CD4-positive, alpha-beta T cell treated with Interleukin-6 at 100 ng/mL for 8 hours (primary cell): ENCODE measurements at regions not wholly inside any gene's neighbourhood (a gene's known extent, or its start where the extent isn't known, plus 50 kb on each side); places are given as distances from the start of the nearest gene placed in this dataset.
"Not testable (repeated sequence)": the region's sequence is repeated elsewhere in the genome, so short reads cannot be mapped to it uniquely, and the experiment has no call there.

ENCODE experiments used
- DNase-seq: peaks from one replicate; pipeline ENCODE4 v3.0.0-alpha.2; 2020; ENCODE audit warnings: mixed read lengths, low spot score

GRCh38 chr9:41839786-41840185 is 289.4 kb downstream of the CNTNAP3B start:
- DNase-seq, result not testable (repeated sequence)

- DNase-seq, result not testable (repeated sequence)
Observed at GRCh38 chr9:41838953-41839352, 290.3 kb downstream of the CNTNAP3B start.

DNA sequence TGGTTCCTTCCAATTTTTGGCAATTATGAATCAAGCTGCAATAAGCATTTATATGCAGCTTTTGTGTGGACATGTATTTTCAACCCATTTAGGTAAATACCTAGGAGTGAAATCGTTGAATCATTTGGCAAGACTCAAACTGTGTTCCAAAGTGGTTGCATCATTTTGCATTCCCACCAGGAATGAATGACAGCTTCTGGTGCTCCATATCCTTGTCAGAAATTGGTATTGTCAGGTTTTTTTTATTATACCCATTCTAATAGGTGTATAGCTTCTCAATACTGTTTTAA is 290.7 kb downstream of the CNTNAP3B start:
- not testable (repeated sequence) for DNase-seq

DNA sequence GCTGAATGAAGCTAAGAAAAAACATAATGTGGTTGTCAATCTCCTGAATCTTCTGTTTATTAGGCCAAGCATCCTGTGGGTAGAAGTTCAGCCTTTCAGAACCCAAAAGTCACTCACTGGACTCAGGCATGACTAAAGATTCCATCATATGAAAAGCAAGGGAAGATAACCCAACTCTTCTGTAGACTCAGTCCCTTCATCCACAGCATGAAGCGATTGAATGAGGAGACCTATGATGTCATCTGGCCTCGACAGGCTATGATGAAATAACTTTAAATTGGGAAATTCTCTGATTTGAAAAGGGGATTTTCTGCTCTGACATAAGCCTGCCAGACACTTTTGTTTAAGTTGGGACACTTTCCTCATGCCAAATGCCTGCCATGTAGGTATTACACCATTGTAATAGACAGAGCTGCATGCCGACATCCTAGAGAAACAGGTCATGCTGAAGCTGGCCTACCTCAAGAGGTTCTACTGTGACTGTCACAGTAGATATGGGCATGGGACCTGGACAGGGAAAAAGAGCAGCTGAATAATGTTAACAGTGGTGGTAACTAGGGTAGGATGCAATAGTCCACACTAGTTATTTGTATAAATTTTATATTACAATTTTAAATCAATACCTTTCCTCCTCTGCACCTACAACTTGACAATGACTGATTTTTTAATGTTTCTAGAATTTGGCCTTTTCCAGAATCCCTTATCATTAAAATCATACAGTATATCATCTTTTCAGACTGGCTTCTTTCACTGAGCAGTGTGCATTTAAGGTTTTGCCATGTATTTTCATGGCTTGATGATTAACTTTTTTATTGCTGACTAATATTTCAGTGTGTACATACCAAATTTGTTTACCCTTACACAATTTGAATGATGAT is 291.3 kb downstream of the CNTNAP3B start:
- not testable (repeated sequence) for DNase-seq

DNA sequence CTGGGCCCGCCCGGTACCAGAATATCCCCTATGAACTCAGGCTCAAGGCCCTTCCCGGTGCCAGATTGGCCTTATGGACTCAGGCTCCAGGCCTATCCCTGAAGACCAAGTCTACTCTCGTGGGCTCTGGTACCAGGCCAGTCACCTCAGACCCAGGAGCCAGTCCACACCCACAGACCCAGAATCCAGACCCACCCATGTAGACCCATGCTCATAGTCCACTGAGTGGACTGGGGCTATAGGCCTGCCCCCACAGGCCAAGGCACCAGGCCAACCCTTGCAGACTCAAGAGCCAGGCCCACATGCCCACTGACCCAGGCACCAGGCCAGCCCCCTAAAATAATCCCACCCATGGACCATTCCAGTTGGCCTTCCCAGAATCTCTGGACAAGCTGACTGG is 296.1 kb downstream of the CNTNAP3B start:
- DNase-seq, result not testable (repeated sequence)

DNA sequence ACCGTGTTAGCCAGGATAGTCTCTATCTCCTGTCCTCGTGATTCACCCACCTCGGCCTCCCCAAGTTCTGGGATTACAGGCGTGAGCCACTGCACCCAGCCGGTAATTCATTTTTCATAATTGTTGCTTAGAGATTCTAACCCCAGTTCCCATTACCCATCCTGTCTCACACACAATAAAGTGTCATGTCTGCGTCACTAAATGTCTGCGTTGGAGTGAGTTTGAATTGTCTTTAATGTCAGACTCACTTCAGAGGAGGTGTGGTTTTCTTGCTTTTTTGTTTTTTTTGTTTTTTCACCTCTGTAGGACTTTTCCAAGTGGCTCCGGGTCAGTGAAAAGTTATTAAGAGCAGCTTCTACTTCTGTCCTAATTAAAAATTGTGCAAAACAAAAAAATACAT is 304.5 kb downstream of the CNTNAP3B start:
- not testable (repeated sequence) for DNase-seq

- not testable (repeated sequence) for DNase-seq
Observed at GRCh38 chr9:41802706-41803105, 326.5 kb downstream of the CNTNAP3B start.

DNA sequence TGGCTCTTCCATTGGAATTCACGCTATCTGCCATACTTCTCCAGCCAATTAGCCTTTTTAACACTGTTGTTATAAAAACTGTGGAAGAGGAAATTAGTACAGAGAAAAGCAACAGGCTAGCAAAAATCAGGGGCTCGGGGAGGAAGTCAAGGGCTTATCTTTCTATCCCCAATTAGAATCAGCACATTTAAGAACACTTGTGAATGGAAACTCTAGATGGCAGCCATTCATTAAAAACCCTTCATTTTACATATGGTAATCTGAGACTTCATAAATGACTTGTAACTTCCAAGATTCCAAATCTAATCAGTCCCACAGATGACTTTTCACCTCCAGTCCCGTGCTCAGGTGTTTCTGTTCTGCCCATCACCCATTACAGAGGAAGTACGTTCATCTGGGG is 330.5 kb downstream of the CNTNAP3B start:
- DNase-seq, result not testable (repeated sequence)

- not testable (repeated sequence) for DNase-seq
Observed at GRCh38 chr9:41790719-41791363, 338.4 kb downstream of the CNTNAP3B start.

DNA sequence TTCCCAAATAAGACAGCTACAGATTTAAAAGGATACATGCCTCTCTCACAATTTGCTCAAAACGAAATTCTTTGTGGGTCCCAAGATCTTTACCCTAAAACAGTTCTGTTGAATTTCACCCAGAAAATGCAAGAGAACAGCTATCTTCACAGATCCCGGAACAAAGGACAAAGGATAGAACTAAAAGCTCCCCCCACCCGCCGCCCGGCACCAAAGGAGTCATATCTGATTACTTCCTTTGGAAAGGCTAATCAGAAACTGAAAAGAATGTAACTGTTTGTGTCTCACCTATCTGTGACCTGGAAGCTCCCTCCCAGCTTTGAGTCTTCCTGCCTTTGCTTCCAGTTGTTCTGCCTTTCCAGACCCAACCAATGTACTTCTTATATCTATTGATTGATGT is 339.2 kb downstream of the CNTNAP3B start:
- DNase-seq, result not testable (repeated sequence)

GRCh38 chr9:41789387-41789786 is 339.8 kb downstream of the CNTNAP3B start:
- not testable (repeated sequence) for DNase-seq

DNA sequence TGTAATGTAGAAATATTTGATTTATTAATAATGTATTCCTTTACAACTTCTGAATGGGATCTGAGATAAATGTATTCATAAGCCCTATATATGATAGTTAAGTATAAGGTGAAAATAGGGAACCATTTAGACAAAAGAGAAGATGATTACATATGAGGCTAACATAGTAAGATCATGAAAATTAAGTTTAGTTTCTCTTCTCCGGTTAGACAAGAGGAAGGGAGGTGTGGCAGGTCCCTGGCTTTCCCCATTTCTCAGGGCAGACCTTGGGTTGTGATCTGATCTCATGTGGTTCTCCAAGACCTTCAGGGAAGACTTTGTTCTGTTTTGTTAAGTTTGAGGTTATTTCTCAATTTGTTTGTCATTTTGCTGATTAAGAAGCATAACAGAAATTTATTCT is 341.3 kb downstream of the CNTNAP3B start:
- DNase-seq, result not testable (repeated sequence)

DNA sequence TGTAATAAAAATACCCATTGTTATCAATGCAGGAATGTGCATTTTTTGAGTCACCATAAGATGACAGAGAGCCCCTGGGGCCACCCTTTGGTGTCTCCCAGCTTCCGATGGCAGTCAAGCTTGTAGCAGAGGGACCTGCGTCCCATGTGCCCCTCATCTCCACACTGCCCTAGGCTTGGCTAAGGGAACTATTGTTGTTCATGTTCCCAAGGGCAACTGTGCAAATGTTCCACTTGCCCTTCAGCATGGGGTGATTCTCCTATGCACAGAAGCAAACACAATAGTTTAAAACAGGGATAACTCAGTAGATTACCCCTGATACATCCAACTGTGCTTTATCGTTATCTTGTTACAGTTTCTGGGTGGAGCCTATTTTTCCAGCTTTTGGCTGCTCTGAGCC is 342.0 kb downstream of the CNTNAP3B start:
- not testable (repeated sequence) for DNase-seq

GRCh38 chr9:41784006-41784405 is 345.2 kb downstream of the CNTNAP3B start:
- DNase-seq, result not testable (repeated sequence)

DNA sequence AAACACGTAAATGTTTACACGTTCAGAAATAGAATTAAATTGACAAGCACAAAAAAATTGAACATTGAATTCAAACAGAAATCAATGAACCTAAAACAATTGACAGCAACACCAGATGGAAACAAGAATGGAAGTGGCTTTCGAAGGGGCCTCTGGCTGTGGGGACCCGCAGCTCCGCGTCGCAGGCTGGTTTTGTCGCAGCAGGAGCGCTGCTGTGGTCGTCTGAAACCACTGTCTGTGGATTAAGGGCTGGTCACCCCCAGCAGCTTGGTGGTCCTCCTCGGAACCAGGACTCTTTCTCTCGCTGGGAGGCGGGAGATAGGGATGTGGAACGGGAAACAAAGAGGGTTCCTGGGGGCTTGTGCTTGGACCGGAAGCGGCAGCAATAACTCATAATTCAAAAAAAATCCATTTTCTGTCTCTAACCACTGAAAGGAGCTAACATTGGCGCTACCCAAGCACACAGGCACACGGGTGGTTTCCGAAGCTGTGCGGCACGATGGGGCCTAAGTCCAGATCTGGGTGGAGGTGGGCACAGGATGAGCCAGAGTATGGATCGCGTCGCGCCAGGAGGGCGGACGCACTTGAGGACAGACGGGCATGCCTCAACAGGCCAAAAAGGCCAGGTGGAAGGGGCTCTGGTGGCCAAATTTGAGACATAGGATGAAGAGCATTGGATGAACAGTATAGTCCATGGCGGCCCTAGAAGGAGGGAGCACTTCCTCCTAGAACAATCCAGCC is 346.0 kb downstream of the CNTNAP3B start:
- not testable (repeated sequence) for DNase-seq

DNA sequence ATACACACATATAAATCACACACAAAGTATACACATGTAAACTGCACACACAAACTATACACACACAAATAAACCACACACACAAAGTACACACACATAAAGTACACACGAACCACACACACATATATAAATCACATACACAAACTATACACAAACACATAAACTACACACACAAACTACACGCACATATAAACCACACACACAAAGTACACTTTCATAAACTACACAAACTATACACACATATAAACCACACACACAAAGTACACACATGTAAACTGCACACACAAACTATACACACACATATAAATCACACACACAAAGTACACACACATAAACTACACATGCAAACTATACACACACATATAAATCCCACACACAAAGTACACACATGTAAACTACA is 347.3 kb downstream of the CNTNAP3B start:
- DNase-seq, result not testable (repeated sequence)

DNA sequence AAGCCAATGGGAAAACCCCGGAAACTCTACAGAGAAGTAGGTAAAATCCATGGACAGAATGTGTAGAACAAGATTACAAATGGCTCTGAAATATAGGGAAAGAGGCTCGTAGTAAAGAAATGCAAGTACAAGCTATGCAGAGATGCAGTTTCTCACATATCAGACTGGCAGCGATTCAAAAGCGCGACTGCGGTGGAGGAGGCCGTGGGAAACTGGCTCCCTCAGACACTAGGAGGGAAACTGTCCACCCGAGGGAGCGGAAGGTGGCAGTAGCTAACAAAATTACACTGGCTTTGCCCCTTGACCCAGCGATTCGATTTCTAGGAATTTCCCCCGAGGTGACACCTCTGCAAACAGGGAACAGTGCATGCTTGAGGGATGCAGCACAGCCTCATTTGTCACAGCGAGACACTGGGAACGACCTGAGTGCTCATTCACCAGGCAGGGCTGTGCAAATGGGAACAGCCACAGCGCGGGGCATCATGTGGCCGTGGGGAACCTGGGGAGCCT is 349.3 kb downstream of the CNTNAP3B start:
- DNase-seq, result not testable (repeated sequence)

DNA sequence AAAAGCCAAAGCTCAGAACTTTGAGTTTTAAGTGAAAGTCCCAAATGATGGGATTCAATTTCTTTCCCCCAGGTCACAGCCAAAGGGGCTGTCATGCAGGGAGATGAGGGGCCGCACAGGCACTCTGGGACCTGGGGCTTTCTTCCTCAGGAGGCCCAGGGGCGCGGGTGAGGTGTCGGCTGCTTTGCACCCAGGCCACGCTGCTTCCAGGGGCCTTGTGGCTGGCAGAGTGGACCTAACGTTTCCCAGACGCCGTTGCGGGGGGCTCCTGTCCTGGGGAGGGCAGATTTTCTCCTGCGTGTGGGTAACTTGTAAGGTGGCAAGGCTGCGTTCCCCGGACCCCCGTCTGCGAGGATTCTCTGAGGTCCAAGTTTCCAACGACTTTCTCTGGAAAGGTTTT is 350.0 kb downstream of the CNTNAP3B start:
- not testable (repeated sequence) for DNase-seq

- DNase-seq, result not testable (repeated sequence)
Observed at GRCh38 chr9:41778535-41779071, 350.6 kb downstream of the CNTNAP3B start.

- DNase-seq, result not testable (repeated sequence)
Observed at GRCh38 chr9:41777536-41777935, 351.7 kb downstream of the CNTNAP3B start.

DNA sequence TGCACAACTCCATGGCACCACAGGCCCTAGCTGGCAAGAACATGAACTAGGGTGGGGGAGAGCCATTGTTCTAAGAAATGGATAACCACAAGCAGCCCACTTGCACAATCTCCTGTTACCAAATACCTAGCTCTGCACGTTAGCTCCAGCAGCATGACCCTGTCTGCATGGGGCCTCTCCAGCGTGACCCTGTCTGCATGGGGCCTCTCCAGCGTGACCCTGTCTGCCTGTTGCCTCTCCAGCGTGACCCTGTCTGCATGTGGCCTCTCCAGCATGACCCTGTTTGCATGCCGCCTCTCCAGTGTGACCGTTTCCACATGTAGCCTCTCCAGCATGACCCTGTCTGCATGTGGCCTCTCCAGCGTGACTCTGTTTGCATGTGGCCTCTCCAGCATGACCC is 356.7 kb downstream of the CNTNAP3B start:
- not testable (repeated sequence) for DNase-seq

- DNase-seq, result not testable (repeated sequence)
Observed at GRCh38 chr9:41771693-41772092, 357.5 kb downstream of the CNTNAP3B start.
